ENCODE measurements at regions not wholly inside any gene's neighbourhood (a gene's known extent, or its start where the extent isn't known, plus 50 kb on each side); places are given as distances from the start of the nearest gene placed in this dataset.

- Histone ChIP-seq H3K27ac (ENCODE audit: low read depth, low read length, poor library complexity, severe bottlenecking) (no peak overlapping the region), H2AFZ (ENCODE audit: low read length) (no peak overlapping the region), H3K9me2 (ENCODE audit: insufficient read depth, low read length) (no peaks in the 10 kb centered on the region), H3K79me2 (ENCODE audit: insufficient read depth, low read depth, low read length) (no peaks in the 10 kb centered on the region), H3K36me3 (ENCODE audit: insufficient read depth, low read length) (no peaks in the 10 kb centered on the region), H3K9me3 (ENCODE audit: low read length) (no peaks in the 10 kb centered on the region), H3K4me3 (ENCODE audit: low read depth, low read length, poor library complexity, severe bottlenecking) (no peak overlapping the region), H3K4me2 (ENCODE audit: low read length) (no peak overlapping the region), H3K4me1 (ENCODE audit: insufficient read depth, low read length, poor library complexity, severe bottlenecking) (no peaks in the 10 kb centered on the region), H4K20me1 (ENCODE audit: insufficient read depth, low read length) (no peaks in the 10 kb centered on the region)
- intact Hi-C loops (cut with micrococcal nuclease; ENCODE audit: unreplicated experiment) = no loop called here
- no TSS peak for BruUV-seq (replicated peaks)
- POLR2A ChIA-PET = no interaction called here
- TF ChIP-seq, protein P1, sequence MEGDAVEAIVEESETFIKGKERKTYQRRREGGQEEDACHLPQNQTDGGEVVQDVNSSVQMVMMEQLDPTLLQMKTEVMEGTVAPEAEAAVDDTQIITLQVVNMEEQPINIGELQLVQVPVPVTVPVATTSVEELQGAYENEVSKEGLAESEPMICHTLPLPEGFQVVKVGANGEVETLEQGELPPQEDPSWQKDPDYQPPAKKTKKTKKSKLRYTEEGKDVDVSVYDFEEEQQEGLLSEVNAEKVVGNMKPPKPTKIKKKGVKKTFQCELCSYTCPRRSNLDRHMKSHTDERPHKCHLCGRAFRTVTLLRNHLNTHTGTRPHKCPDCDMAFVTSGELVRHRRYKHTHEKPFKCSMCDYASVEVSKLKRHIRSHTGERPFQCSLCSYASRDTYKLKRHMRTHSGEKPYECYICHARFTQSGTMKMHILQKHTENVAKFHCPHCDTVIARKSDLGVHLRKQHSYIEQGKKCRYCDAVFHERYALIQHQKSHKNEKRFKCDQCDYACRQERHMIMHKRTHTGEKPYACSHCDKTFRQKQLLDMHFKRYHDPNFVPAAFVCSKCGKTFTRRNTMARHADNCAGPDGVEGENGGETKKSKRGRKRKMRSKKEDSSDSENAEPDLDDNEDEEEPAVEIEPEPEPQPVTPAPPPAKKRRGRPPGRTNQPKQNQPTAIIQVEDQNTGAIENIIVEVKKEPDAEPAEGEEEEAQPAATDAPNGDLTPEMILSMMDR (conservative IDR thresholded peaks at IDR 0.05; ENCODE audit: low read length) = no peak
- TF ChIP-seq EZH2phosphoT487 (IDR thresholded peaks at IDR 0.05; ENCODE audit: borderline replicate concordance, low read depth, low read length) = no peak
- DNase-seq (ENCODE audit: low spot score) = no peak
- CTCF ChIA-PET (ENCODE audit: unreplicated experiment) = no interaction called here
Observed at GRCh38 chr5:3913279-3913678, 317.6 kb downstream of the IRX1 start.

DNA sequence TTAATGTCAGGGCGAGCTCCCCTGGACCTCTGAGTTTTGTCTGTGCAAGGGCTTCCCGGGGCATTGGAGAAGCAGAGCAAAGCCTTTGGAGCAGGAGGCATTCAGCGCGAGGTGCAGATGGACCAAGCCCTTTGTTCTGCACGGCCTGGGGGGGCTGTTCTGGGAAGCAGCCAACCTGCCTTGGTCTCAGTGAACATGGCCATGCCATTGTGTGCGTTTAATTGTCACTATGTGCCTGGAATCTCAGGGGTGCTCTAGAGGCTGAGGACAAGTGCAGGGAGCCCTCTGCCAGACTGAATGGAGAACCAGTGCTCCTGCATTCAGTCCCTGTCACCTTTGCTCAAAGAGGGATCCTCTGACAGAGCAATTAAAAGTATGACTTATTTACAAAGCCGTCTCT lies 329.4 kb downstream of the IRX1 start:
- Histone ChIP-seq H3K36me3 (ENCODE audit: insufficient read depth, low read length) (no peaks in the 10 kb centered on the region), H3K9me3 (ENCODE audit: low read length) (no peaks in the 10 kb centered on the region), H3K79me2 (ENCODE audit: insufficient read depth, low read depth, low read length) (no peaks in the 10 kb centered on the region), H3K4me2 (ENCODE audit: low read length) (no peak overlapping the region), H4K20me1 (ENCODE audit: insufficient read depth, low read length) (no peaks in the 10 kb centered on the region), H3K4me1 (ENCODE audit: insufficient read depth, low read length, poor library complexity, severe bottlenecking) (no peaks in the 10 kb centered on the region), H3K27ac (ENCODE audit: low read depth, low read length, poor library complexity, severe bottlenecking) (no peak overlapping the region), H3K9me2 (ENCODE audit: insufficient read depth, low read length) (no peaks in the 10 kb centered on the region), H2AFZ (ENCODE audit: low read length) (no peak overlapping the region), H3K4me3 (ENCODE audit: low read depth, low read length, poor library complexity, severe bottlenecking) (no peak overlapping the region)
- intact Hi-C loops (cut with micrococcal nuclease; ENCODE audit: unreplicated experiment) = no loop called here
- CTCF ChIA-PET (ENCODE audit: unreplicated experiment) = no interaction called here
- no TSS peak for BruUV-seq (replicated peaks)
- no peak for TF ChIP-seq EZH2phosphoT487 (IDR thresholded peaks at IDR 0.05; ENCODE audit: borderline replicate concordance, low read depth, low read length)
- TF ChIP-seq, protein P1 (conservative IDR thresholded peaks at IDR 0.05; ENCODE audit: low read length) = no peak
- DNase-seq (ENCODE audit: low spot score) = no peak
- POLR2A ChIA-PET = no interaction called here

DNA sequence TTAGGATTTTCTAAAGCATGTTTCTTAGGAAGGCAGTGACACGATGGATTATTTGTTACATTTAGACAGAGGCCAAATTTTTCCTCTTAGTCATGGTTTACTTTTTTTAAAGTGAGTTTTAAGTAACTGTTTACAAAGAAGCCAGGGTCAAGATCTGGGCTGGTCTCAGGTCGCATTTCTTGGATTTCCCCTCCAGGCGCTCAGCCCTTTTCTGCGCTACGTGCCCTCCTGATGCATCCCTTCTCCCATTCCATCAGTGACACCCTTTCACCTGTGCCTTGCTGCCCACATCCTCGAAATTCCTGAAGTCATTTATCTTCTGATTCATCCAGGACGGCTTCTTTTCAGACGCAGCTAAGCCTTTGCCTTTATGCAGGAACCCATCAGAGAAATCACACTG lies 330.3 kb downstream of the IRX1 start:
- Histone ChIP-seq H3K4me3 (ENCODE audit: low read depth, low read length, poor library complexity, severe bottlenecking) (no peak overlapping the region), H4K20me1 (ENCODE audit: insufficient read depth, low read length) (no peaks in the 10 kb centered on the region), H3K27ac (ENCODE audit: low read depth, low read length, poor library complexity, severe bottlenecking) (no peak overlapping the region), H3K36me3 (ENCODE audit: insufficient read depth, low read length) (no peaks in the 10 kb centered on the region), H3K4me1 (ENCODE audit: insufficient read depth, low read length, poor library complexity, severe bottlenecking) (no peaks in the 10 kb centered on the region), H3K4me2 (ENCODE audit: low read length) (no peak overlapping the region), H3K9me3 (ENCODE audit: low read length) (no peaks in the 10 kb centered on the region), H2AFZ (ENCODE audit: low read length) (no peak overlapping the region), H3K9me2 (ENCODE audit: insufficient read depth, low read length) (no peaks in the 10 kb centered on the region), H3K79me2 (ENCODE audit: insufficient read depth, low read depth, low read length) (no peaks in the 10 kb centered on the region)
- intact Hi-C loops (cut with micrococcal nuclease; ENCODE audit: unreplicated experiment) = no loop called here
- POLR2A ChIA-PET = no interaction called here
- BruUV-seq (replicated peaks) = no TSS peak
- CTCF ChIA-PET (ENCODE audit: unreplicated experiment) = no interaction called here
- no peak for TF ChIP-seq EZH2phosphoT487 (IDR thresholded peaks at IDR 0.05; ENCODE audit: borderline replicate concordance, low read depth, low read length)
- TF ChIP-seq, protein P1 (conservative IDR thresholded peaks at IDR 0.05; ENCODE audit: low read length) = no peak
- DNase-seq (ENCODE audit: low spot score) = no peak

Measured in OCI-LY7 (cell line).